ENCODE measurements at regions not wholly inside any gene's neighbourhood (a gene's known extent, or its start where the extent isn't known, plus 50 kb on each side); places are given as distances from the start of the nearest gene placed in this dataset.
"Not testable (repeated sequence)": the region's sequence is repeated elsewhere in the genome, so short reads cannot be mapped to it uniquely, and the experiment has no call there.

DNA sequence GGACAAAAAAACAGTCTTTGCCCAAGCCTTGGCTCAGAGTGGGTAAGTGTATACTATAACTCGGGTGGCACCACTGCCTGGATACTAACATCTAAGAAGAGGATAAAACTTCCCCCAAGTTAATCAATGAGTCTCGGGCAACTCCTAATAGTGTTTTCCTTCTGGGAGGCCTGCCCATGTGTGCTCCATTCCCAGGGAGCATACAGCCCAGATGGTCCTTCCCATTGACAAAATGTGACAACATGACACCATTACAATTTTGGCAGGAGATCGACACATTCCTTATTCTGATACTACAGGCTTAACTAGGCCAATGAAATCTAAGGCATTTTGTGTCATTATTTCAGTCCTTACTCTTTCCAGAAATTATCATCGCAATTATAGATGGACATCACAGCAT lies 52.7 kb upstream of the CRIM1 start:
- no peak for DNase-seq (ENCODE audit: low spot score)

GRCh38 chr2:36301843-36302242 lies 53.7 kb upstream of the CRIM1 start:
- DNase-seq (ENCODE audit: low spot score): no peak

GRCh38 chr2:36300697-36301096 lies 54.9 kb upstream of the CRIM1 start:
- DNase-seq (ENCODE audit: low spot score): no peak

- no peak for DNase-seq (ENCODE audit: low spot score)
Measured at GRCh38 chr2:36296798-36297197, 58.8 kb upstream of the CRIM1 start.

GRCh38 chr2:36294316-36294721 lies 61.3 kb upstream of the CRIM1 start:
- DNase-seq (ENCODE audit: low spot score): no peak

GRCh38 chr2:36290306-36290856 lies 65.2 kb upstream of the CRIM1 start:
- DNase-seq (ENCODE audit: low spot score): no peak

- no peak for DNase-seq (ENCODE audit: low spot score)
Measured at GRCh38 chr2:36289731-36290130, 65.8 kb upstream of the CRIM1 start.

GRCh38 chr2:36287363-36288275 lies 68.0 kb upstream of the CRIM1 start:
- DNase-seq (ENCODE audit: low spot score): no peak

DNA sequence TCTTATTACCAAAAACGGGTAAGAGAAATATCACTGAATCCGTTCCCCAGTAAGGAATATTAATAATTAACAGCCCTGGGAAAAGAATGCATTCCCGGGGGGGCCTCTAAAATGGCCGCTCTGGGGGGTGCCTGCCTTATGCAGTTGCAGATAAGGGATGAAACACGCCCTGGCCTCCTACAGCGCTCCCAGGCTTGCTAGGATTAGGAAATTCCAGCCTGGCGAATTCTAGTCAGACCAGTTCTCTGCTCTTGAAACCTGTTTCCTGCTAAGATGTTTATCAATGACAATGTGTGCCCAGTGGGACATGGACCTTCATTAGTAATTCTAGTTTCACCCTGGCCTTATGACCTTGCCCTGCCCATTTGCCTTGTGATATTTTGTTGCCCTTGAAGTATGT lies 76.1 kb upstream of the CRIM1 start:
- DNase-seq (ENCODE audit: low spot score): not testable (repeated sequence)

- DNase-seq (ENCODE audit: low spot score): no peak
Measured at GRCh38 chr2:36277881-36278523, 77.6 kb upstream of the CRIM1 start.

- peak; percentile 91 for DNase-seq (ENCODE audit: low spot score)
Measured at GRCh38 chr2:36277146-36277808, 78.3 kb upstream of the CRIM1 start.

DNA sequence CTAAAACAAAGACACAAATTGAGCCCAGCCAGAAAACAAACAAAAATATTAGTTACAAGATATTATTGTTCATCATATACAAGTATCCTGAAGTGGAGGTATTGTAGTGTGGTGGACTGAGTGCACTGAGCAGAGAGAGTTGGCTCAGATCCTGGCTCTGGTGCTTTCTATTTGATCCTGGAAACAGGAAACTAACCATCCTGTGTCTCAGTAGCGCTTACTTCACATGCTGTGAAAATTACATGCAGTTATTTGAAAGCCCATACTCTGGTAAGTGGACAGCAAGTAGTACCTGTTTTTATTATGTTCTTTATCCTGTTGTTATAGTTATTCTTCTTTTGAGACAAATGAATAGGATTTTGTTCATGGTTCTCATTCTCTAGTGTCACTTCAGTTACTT lies 84.3 kb upstream of the CRIM1 start:
- no peak for DNase-seq (ENCODE audit: low spot score)

GRCh38 chr2:36270758-36271157 lies 84.8 kb upstream of the CRIM1 start:
- no peak for DNase-seq (ENCODE audit: low spot score)

- DNase-seq (ENCODE audit: low spot score): no peak
Measured at GRCh38 chr2:36267194-36267593, 88.4 kb upstream of the CRIM1 start.

DNA sequence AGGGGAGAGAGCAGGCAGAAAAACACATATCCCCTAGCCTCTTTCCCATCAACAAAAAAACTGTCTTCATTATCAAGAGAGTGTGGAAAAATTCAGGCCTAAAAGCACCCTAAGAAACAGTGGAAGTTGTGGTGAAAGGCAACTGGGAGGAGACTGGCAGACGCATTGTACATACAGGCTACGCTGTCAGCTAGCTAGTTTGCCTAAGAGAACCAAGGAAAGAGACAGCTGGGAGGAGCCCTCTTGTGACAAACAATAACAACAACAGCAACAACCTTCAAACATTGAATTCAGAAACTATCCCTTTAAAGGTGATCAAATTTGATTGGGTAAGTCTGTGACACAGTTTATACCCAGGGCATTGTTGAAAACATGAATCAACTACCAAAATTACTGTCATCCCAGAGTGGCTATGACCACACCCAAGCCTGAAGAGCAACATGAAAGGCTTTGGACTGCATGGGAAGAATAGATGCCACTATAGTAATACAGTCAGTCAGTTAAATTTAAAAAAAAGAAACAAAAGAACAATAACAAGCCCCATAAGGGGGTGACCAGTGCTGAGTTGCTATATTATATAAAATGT lies 88.9 kb upstream of the CRIM1 start:
- no peak for DNase-seq (ENCODE audit: low spot score)

- no peak for DNase-seq (ENCODE audit: low spot score)
Measured at GRCh38 chr2:36262581-36262980, 93.0 kb upstream of the CRIM1 start.

GRCh38 chr2:36255863-36256262 lies 99.7 kb upstream of the CRIM1 start:
- DNase-seq (ENCODE audit: low spot score): no peak

DNA sequence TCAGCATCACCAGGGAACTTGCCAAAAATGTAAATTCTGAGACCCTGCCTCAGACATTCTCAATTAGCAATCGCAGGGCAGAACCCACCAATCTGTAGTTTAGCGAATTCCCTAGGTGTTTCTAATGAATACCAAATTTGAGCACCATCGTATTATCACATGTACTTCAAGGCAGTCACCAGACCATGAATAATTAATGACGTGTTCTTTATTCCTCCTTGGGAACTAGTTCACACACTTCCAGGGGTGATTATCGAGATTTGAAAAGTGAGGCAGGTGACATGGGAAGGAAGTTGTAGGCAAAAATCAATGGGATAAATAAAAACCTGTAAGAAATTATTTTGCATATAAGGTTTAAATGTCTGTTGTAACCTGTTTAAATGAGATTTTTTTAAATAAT lies 102.5 kb upstream of the CRIM1 start:
- no peak for DNase-seq (ENCODE audit: low spot score)

DNA sequence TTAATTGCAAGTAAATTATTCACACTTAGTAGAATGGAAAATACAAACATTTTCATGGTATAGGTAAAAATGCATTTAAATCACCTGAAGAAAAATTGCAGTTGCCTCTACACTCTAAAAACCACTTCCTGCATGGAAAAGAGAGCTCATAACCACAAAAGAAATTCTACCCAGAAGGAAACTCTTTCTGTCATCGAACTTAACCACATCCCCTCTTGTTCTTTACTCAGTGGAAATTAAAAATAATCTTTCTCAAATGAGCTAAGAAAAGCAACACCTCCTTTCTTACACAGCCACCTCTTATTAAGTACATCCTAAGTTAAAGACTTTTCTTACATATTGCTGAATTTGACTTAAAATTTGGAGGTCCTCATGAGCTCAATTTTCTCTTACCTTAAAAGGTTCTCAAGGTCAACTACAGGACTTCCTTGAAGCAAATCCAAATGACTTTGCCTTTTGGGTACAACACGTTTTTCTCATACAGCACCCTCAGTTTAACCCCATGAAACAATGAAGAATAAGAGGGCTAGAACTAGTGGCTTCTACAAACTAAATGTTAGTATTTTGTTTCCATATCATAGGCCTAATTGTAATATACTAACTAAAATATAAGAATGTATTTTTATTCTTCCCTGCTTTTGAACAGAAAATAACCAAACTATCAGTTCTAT lies 109.1 kb upstream of the CRIM1 start:
- no peak for DNase-seq (ENCODE audit: low spot score)

- DNase-seq (ENCODE audit: low spot score): no peak
Measured at GRCh38 chr2:36245651-36246050, 109.9 kb upstream of the CRIM1 start.

DNA sequence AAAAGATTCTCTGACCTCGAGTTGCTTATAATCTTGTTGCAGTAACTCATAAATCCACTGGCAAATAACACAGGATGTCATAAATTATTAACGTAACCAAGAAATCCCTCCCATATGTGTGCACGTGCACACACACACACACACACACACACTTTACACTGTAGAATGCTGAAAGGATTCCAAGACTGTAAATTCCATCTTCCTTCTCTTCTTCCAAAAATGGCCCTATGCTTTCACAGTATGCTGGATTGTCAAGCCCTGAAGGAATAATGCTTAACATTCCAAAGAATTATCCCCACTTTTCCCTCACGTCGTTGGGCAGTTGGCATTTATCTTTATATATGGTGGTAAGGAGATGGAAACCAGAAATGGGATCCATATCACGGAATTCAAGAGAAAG lies 117.5 kb upstream of the CRIM1 start:
- no peak for DNase-seq (ENCODE audit: low spot score)

DNA sequence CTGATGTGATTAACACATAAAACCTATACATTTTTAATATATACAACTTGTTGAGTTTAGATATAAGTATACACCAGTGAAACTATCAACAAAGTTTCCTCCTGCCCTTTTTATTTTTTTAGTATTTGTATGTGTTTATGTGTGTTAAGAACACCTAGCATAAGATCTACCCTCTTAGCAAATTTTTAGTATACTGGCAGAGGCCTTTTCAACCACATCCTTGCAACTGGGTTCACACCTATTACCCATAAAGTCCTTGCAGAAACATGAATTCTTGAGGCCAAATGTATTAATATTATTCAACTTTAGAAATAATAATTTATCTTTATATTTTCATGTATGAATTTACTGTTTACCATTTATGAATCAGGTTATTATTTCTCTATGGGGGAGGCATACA lies 119.7 kb upstream of the CRIM1 start:
- no peak for DNase-seq (ENCODE audit: low spot score)
